GM21576 (cell line): ENCODE measurements at regions not wholly inside any gene's neighbourhood (a gene's known extent, or its start where the extent isn't known, plus 50 kb on each side); places are given as distances from the start of the nearest gene placed in this dataset.

Source experiments
- ATAC-seq: cut with Tn5 transposase; IDR thresholded peaks from one replicate; pipeline ENCODE4 v1.9.1; 2021; ENCODE audit warnings: mild to moderate bottlenecking, moderate library complexity; ENCODE audit not compliant: unreplicated experiment

- no peak for ATAC-seq
These were observed 182.0 kb upstream of the HNRNPA3 start for GRCh38 chr2:177030451-177031105.

DNA sequence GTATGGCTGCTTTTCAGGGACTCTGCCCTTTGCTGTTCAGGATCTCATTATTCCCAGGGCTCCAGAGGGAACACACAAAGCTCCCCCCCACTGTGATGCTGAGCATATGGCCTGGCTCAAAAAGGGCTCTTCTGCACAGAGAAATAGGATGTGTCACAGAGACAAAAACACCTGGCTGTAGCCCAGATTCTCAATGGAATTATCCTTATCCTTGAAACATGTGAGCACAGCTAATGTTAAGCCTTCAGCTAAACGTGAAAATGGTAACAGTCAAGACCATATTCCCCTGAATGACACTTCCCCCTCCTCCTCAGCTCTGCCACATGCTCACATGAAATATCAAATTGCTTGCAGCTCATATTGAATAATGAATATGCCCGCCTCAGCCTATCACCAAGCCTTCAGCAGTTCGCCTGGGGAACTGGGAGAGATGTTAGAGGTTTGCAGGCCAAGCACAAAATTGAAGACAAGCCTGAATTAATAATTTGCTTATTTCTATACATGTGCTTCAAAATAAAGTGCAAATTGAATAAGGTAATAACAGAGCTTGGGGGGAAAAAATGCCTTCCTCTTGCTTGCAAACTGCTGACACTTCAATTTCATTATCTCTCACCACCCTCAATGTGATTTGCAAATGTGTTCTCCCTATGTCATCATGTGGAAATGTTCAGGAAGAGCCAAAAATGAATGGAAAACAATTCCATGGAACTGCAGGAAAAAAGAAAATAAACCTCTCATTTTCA, 181.0 kb upstream of the HNRNPA3 start:
- no peak for ATAC-seq

DNA sequence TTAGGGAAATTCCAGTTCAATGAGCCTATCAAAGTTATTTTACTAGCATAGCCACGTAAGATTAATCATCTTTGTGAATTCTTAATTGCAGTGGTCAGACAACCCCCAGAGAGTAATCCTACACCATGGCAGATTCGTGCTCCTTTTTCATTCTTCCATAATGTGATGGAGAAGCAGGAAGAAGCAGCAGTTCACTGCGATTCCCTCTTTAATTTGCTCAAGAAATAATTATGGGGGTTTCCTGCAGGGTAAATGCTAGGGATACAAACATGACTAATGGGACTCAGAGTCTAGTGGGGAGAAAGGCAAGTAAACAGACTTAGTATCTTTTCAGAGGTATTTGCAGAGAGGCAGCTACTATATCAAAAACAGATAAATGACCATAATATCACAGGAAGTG, 175.8 kb upstream of the HNRNPA3 start:
- no peak for ATAC-seq

- ATAC-seq = no peak
These were observed 175.0 kb upstream of the HNRNPA3 start for GRCh38 chr2:177037569-177037968.

GRCh38 chr2:177038787-177039484, 173.7 kb upstream of the HNRNPA3 start:
- ATAC-seq = no peak

DNA sequence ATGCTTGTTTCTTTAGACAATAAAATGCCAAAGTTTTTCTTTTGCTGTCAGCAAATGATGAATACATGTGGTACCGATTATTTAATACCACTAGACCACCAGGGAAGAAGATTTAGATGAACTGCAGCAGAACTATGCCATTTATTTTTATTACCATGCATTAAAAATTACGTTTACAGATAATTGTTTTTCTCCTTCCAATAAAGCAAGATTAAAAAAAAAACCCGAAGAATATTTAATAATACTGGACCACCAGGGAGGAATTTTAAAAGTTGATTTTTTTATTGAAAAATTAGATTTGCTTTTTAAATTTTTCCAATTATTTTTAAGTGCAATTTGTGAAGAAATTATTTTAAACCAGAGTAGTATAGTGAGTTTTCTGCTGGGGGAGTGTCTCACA, 170.3 kb upstream of the HNRNPA3 start:
- no peak for ATAC-seq

GRCh38 chr2:177044671-177045070, 167.9 kb upstream of the HNRNPA3 start:
- ATAC-seq = no peak

DNA sequence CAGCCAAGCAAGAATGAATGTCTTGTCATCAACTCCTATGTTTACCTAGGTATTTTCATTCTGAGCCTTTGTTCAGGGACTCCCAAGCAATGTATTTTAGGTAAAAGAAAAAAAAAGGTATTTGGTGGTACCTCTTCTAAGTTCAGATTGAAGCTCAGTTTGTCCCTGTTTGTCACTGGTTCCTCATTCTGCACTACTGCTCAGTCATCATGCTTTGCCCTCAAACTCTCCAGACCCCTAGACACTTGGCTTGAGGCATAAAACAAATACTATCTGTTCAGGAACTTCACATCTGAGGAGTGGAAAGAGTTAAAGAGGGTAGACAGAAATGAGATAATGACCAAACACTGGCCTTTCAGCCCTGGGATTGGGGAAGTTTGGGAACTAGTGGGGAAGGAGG, 163.6 kb upstream of the HNRNPA3 start:
- no peak for ATAC-seq

GRCh38 chr2:177051278-177051677, 161.3 kb upstream of the HNRNPA3 start:
- no peak for ATAC-seq

DNA sequence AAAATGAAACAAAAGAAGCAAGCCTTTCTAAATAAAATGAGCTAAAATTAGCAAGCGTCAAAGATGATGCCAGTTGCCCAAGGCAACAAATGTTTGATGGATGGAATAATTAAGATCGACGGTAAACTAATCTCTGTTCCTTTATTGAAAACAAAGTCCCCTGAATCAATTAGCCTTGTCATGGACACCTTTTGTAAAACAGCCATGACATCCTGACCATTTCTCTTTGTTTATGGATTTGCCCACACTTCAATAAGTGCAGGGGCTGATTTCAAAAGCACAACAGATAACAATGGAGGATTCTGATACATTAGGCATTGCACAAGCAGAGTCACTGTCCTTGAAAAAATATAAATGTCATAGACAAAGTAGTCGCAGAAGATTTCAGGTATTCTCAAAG, 160.1 kb upstream of the HNRNPA3 start:
- no peak for ATAC-seq

DNA sequence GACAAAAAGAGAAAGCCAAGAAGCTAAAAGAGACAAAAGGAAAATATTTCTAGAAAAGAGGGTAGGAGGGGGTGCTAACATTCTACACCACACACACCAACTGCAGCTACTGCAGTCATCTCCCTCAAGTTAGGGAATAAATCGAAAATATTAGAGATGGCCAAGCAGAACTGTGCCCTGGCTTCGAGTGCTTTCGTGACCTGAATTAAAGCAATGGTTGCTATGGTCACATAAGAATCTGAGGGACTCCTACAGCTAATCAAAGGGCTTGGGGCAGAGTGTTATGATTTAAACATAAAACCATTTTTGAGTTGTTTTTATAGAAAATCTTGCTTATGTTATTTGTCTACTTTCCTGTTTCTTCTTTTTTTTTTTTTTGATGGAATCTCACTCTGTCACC, 159.6 kb upstream of the HNRNPA3 start:
- ATAC-seq = no peak

DNA sequence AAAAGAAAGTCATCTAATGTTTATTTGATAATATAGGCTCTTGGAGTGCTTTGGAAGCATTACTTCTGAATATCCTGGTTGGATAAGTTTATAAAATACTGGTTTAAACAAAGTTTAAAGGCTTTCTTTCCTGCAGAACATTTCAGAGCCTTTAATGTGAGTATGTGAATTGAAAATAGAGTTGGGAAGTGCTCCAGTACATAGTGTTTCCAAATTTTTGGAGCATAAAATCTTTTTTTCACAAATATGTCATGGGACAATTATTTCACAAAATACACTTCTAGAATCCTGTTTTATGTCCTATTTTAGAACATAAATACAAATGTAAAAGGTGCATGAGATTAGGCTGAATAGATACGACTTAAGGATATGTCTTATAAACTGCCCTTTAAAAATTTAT, 158.9 kb upstream of the HNRNPA3 start:
- ATAC-seq = no peak

- ATAC-seq = no peak
These were observed 156.1 kb upstream of the HNRNPA3 start for GRCh38 chr2:177056481-177056929.

- ATAC-seq = peak; percentile 79
These were observed 153.8 kb upstream of the HNRNPA3 start for GRCh38 chr2:177058747-177059146.

GRCh38 chr2:177059293-177059692, 153.3 kb upstream of the HNRNPA3 start:
- no peak for ATAC-seq

GRCh38 chr2:177063331-177063730, 149.3 kb upstream of the HNRNPA3 start:
- no peak for ATAC-seq

DNA sequence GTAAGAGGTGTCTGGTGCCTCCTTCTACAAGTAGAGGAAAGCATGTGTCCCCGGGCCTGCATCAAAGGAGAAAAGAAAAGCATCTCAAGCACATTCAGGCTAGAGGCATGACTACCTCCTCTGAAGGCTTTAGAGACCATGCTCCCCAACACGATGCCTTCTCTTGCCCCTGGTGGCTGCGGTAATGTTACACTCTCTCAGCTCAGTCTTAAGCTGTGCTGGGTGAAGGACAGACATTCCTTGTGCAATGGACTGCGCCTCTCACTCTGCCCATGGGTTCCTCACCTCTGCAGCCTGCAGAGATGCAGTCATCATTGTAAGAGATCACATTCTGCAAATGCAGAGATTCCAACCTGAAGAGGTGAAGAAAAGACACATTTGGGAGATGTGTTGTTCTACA, 148.2 kb upstream of the HNRNPA3 start:
- no peak for ATAC-seq

- ATAC-seq = no peak
These were observed 143.6 kb upstream of the HNRNPA3 start for GRCh38 chr2:177068967-177069366.

DNA sequence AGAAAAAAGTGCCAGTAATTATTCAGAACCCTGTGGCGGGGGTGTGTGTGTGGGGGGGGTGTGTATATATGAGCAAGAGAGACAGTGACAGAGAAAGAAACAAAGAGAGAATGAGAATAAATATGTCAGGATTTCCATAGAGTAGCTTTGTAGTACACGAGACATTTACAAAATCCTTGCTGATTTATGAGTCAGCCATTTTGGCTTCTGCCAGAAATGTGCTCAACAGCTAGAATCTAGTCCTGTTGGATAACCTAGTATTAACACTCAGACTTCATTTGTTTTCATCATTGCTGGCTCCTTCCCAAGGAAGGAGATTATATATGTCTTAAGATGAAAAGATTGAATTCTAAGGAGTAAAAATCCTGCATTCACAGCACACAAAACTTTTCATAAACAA, 140.5 kb upstream of the HNRNPA3 start:
- no peak for ATAC-seq

- ATAC-seq = no peak
These were observed 139.0 kb upstream of the HNRNPA3 start for GRCh38 chr2:177073611-177074010.

GRCh38 chr2:177074099-177074710, 138.4 kb upstream of the HNRNPA3 start:
- ATAC-seq = no peak

- no peak for ATAC-seq
These were observed 137.3 kb upstream of the HNRNPA3 start for GRCh38 chr2:177075254-177075653.
